Activated B cell treated with CpG ODN at 0.5 μM for 24 hours (primary cell): ENCODE measurements at regions not wholly inside any gene's neighbourhood (a gene's known extent, or its start where the extent isn't known, plus 50 kb on each side); places are given as distances from the start of the nearest gene placed in this dataset.

Source experiments
- ATAC-seq: fragments of 200-7000 bp; cut with Tn5 transposase; one replicate; pipeline ENCODE4 v1.10.0; 2021; ENCODE audit warnings: low read depth, mild to moderate bottlenecking, moderate library complexity
- CTCF ChIA-PET: fragments of 350-600 bp; sonication (Branson Sonifier 250); formaldehyde crosslinking; loops from one replicate; lab custom pipeline; 2021; ENCODE audit warnings: antibody characterized with exemption; lab: Charles Lee
- POLR2A ChIA-PET: fragments of 350-600 bp; sonication (Branson Sonifier 250); formaldehyde crosslinking; loops from one replicate; lab custom pipeline; 2021; ENCODE audit warnings: antibody characterized with exemption; lab: Charles Lee
- DNase-seq: peaks from one replicate; pipeline ENCODE4 v3.0.0; 2022
- H3K27ac Mint-ChIP-seq: one replicate; pipeline ENCODE4 v1.8.0; 2020; ENCODE audit warnings: mixed read lengths
- H3K27me3 Mint-ChIP-seq: one replicate; pipeline ENCODE4 v1.8.0; 2021; ENCODE audit warnings: mixed read lengths
- H3K36me3 Mint-ChIP-seq: one replicate; pipeline ENCODE4 v1.8.0; 2021; ENCODE audit warnings: low read depth, mixed read lengths
- H3K4me1 Mint-ChIP-seq: one replicate; pipeline ENCODE4 v1.8.0; 2021; ENCODE audit warnings: mixed read lengths
- H3K4me3 Mint-ChIP-seq: one replicate; pipeline ENCODE4 v1.8.0; 2020; ENCODE audit warnings: mild to moderate bottlenecking, mixed read lengths
- H3K9me3 Mint-ChIP-seq: one replicate; pipeline ENCODE4 v1.8.0; 2020; ENCODE audit warnings: mixed read lengths
- CTCF ChIP-seq: fragments of 200-600 bp; IDR thresholded peaks from one replicate; pipeline ENCODE4 v1.8.0; 2022; ENCODE audit warnings: antibody characterized with exemption, mild to moderate bottlenecking
- intact Hi-C: fragments of 100-400 bp; cut with micrococcal nuclease; formaldehyde crosslinking; loops from one replicate; pipeline ENCODE4 v1.15.1; 2024

- ChIA-PET POLR2A (no interaction called here), CTCF (no interaction called here)
- Mint-ChIP-seq H3K27ac (no peak overlapping the region), H3K27me3 (peaks cover 20% of the 10 kb centered on the region), H3K4me3 (no peak overlapping the region), H3K36me3 (no peaks in the 10 kb centered on the region), H3K9me3 (peaks cover 7% of the 10 kb centered on the region), H3K4me1 (no peaks in the 10 kb centered on the region)
- intact Hi-C loops = no loop called here
- ATAC-seq = no peak
- TF ChIP-seq CTCF = no peak
- no peak for DNase-seq
These were observed 210.3 kb upstream of the USP24 start for GRCh38 chr1:55425310-55425930.

- ChIA-PET POLR2A (no interaction called here), CTCF (no interaction called here)
- Mint-ChIP-seq H3K4me1 (no peaks in the 10 kb centered on the region), H3K27me3 (peaks cover 20% of the 10 kb centered on the region), H3K36me3 (no peaks in the 10 kb centered on the region), H3K27ac (no peak overlapping the region), H3K9me3 (peaks cover 7% of the 10 kb centered on the region), H3K4me3 (no peak overlapping the region)
- intact Hi-C loops = no loop called here
- ATAC-seq (no peak), DNase-seq (no peak)
- TF ChIP-seq CTCF = no peak
These were observed 208.2 kb upstream of the USP24 start for GRCh38 chr1:55423376-55423775.

- Mint-ChIP-seq H3K27me3 (peaks cover 20% of the 10 kb centered on the region), H3K27ac (no peak overlapping the region), H3K4me1 (no peaks in the 10 kb centered on the region), H3K9me3 (peaks cover 7% of the 10 kb centered on the region), H3K4me3 (no peak overlapping the region), H3K36me3 (no peaks in the 10 kb centered on the region)
- intact Hi-C loops = no loop called here
- ChIA-PET POLR2A (no interaction called here), CTCF (no interaction called here)
- ATAC-seq (no peak), DNase-seq (no peak)
- TF ChIP-seq CTCF = no peak
These were observed 206.0 kb upstream of the USP24 start for GRCh38 chr1:55420929-55421716.

GRCh38 chr1:55420026-55420425, 204.9 kb upstream of the USP24 start:
- Mint-ChIP-seq H3K27me3 (peaks cover 26% of the 10 kb centered on the region), H3K4me1 (no peaks in the 10 kb centered on the region), H3K4me3 (no peak overlapping the region), H3K9me3 (peaks cover 14% of the 10 kb centered on the region), H3K36me3 (no peaks in the 10 kb centered on the region), H3K27ac (no peak overlapping the region)
- no peak for TF ChIP-seq CTCF
- ChIA-PET CTCF (no interaction called here), POLR2A (interaction anchor here (0.5 kb wide), 1 partner anchor 7 kb away, joined by 3 read pairs; no protein-coding TSS in a partner anchor)
- no peak for ATAC-seq
- intact Hi-C loops = no loop called here
- no peak for DNase-seq

- H3K36me3 Mint-ChIP-seq = no peaks in the 10 kb centered on the region
These were observed 203.2 kb upstream of the USP24 start for GRCh38 chr1:55418208-55419000.

More at GRCh38 chr1:55418208-55419000, 203.2 kb upstream of the USP24 start:
- H3K27ac Mint-ChIP-seq = no peak overlapping the region
- no peaks in the 10 kb centered on the region for H3K4me1 Mint-ChIP-seq
- CTCF ChIA-PET = no interaction called here
- peaks cover 31% of the 10 kb centered on the region for H3K27me3 Mint-ChIP-seq
- intact Hi-C loops = no loop called here
- H3K4me3 Mint-ChIP-seq = no peak overlapping the region
- no peak for TF ChIP-seq CTCF
- DNase-seq (no peak), ATAC-seq (no peak)
- POLR2A ChIA-PET = no interaction called here
- H3K9me3 Mint-ChIP-seq = peaks cover 14% of the 10 kb centered on the region
